ENCODE measurements at regions not wholly inside any gene's neighbourhood (a gene's known extent, or its start where the extent isn't known, plus 50 kb on each side); places are given as distances from the start of the nearest gene placed in this dataset.
"Not testable (repeated sequence)": the region's sequence is repeated elsewhere in the genome, so short reads cannot be mapped to it uniquely, and the experiment has no call there.

DNA sequence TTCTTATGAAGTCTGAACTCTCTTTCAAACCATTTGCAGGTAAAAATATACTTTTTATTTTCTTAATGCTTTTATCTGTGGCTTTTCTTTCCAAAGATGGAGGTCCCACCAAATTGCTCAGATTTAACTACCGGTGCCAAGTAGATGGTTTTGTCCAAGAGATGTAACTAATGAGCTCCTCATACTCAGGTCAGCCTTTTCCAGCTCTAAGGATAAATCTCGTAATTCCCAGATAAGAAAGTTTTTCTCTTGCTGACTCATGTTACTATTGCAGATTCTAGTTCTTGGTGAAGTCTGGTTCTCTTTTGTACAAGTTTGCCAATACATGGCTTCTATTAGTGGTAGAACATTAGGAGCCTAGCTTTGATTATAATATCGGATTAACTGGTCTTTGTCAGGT, 550.8 kb upstream of the ZNF804A start:
- H3K36me3 ChIP-seq (ENCODE audit: control insufficient read depth, insufficient read depth, low read length), result no peaks in the 10 kb centered on the region
- no peaks in the 10 kb centered on the region for H3K27me3 ChIP-seq (ENCODE audit: control insufficient read depth, insufficient read depth, low read length, poor library complexity, severe bottlenecking)
- no peak overlapping the region for H3K27ac ChIP-seq (ENCODE audit: insufficient read depth, low read depth, low read length, poor library complexity, severe bottlenecking)
- H3K4me3 ChIP-seq (ENCODE audit: insufficient read depth, low read depth, low read length), result no peak overlapping the region
- H3K9me3 ChIP-seq (ENCODE audit: control insufficient read depth, low read length), result no peaks in the 10 kb centered on the region
- H3K4me1 ChIP-seq (ENCODE audit: control insufficient read depth, insufficient read depth, low read length), result no peaks in the 10 kb centered on the region
- WGBS, 2 experiments, result 60 to 77% methylated on average over 3 of the region's 3 CpGs

DNA sequence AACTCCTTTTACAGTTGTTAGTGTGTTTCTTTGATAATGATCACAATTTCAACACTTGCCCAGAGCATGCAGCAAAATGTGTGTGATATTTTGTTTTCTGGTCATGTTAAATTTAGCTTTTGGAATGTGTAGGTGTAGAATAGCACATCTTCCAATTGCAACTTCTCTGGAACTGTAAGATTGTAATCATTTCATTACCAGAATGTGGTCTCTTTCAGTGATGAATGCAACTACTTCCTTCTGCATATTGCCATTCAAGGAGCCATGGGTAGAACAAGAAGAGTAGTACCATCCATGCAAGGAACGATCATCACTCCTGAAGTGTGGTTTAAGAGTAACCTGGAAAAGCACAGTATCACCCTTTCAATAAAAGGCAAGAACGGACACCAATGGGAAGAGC, 548.8 kb upstream of the ZNF804A start:
- no peaks in the 10 kb centered on the region for H3K27me3 ChIP-seq (ENCODE audit: control insufficient read depth, insufficient read depth, low read length, poor library complexity, severe bottlenecking)
- no peaks in the 10 kb centered on the region for H3K4me1 ChIP-seq (ENCODE audit: control insufficient read depth, insufficient read depth, low read length)
- no peaks in the 10 kb centered on the region for H3K36me3 ChIP-seq (ENCODE audit: control insufficient read depth, insufficient read depth, low read length)
- H3K9me3 ChIP-seq (ENCODE audit: control insufficient read depth, low read length), result no peaks in the 10 kb centered on the region
- no peak overlapping the region for H3K4me3 ChIP-seq (ENCODE audit: insufficient read depth, low read depth, low read length)
- H3K27ac ChIP-seq (ENCODE audit: insufficient read depth, low read depth, low read length, poor library complexity, severe bottlenecking), result no peak overlapping the region
- 94 to 96% methylated on average over 2 of the region's 2 CpGs for WGBS, 2 experiments

DNA sequence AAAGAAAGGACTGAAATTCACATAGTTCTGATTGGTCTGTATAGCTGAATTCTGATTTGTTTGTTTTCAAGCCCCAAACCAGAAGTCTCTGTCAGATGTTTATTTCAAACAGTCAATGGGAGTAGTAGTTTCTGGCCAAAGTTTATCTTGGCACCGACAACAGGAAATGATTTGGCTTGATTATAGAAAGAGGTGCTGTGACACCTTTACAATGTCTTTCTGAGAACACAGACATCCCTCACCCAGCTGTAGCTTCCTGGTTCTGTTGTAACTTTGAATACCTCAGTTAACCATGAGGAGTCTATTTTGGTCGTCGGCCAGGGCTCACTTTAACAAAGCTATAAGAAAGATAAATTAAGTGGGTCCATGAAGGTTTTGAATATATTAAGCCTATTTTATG, 545.0 kb upstream of the ZNF804A start:
- Histone ChIP-seq H3K4me3 (ENCODE audit: insufficient read depth, low read depth, low read length) (no peak overlapping the region), H3K36me3 (ENCODE audit: control insufficient read depth, insufficient read depth, low read length) (no peaks in the 10 kb centered on the region), H3K9me3 (ENCODE audit: control insufficient read depth, low read length) (no peaks in the 10 kb centered on the region), H3K4me1 (ENCODE audit: control insufficient read depth, insufficient read depth, low read length) (no peaks in the 10 kb centered on the region), H3K27ac (ENCODE audit: insufficient read depth, low read depth, low read length, poor library complexity, severe bottlenecking) (no peak overlapping the region), H3K27me3 (ENCODE audit: control insufficient read depth, insufficient read depth, low read length, poor library complexity, severe bottlenecking) (no peaks in the 10 kb centered on the region)
- 77 to 96% methylated on average over 1 to 3 of the region's 3 CpGs for WGBS, 2 experiments

DNA sequence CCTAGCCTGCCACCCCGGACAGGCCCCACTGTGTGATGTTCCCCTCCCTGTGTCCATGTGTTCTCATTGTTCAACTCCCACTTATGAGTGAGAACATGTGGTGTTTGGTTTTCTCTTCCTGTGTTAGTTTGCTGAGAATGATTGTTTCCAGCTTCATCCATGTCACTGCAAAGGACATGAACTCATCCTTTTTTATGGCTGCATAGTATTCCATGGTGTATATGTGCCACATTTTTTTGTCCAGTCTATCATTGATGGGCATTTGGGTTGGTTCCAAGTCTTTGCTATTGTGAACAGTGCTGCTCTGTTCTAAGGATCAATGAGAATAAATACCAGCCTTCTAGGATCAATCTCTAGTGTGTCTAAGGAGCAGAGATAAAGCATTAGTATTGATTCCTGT, 543.9 kb upstream of the ZNF804A start:
- not testable (repeated sequence) for H3K4me1 ChIP-seq (ENCODE audit: control insufficient read depth, insufficient read depth, low read length); H3K36me3 ChIP-seq (ENCODE audit: control insufficient read depth, insufficient read depth, low read length); H3K9me3 ChIP-seq (ENCODE audit: control insufficient read depth, low read length); H3K27ac ChIP-seq (ENCODE audit: insufficient read depth, low read depth, low read length, poor library complexity, severe bottlenecking); H3K4me3 ChIP-seq (ENCODE audit: insufficient read depth, low read depth, low read length); H3K27me3 ChIP-seq (ENCODE audit: control insufficient read depth, insufficient read depth, low read length, poor library complexity, severe bottlenecking)
- 87 to 88% methylated on average over 1 of the region's 1 CpG for WGBS, 2 experiments

DNA sequence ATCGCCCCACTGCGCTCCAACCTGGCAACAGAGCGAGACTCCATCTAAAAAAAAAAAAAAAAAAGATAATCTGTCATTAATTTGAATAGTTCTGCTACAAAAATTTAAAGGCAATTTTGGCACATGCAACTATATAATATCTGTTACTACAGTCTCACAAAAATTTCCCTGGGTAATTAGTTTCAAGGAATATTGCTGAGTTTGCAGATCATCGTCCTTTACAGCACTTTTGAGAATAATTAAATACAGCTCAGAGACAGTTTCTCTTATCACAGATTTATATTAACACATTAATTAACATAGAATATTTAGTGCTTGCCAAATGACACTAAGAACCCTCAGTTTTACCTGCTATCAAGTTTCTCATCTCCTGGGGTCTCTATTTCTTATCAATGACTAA, 540.4 kb upstream of the ZNF804A start:
- 78 to 80% methylated on average over 2 to 4 of the region's 4 CpGs for WGBS, 2 experiments
- no peaks in the 10 kb centered on the region for H3K27me3 ChIP-seq (ENCODE audit: control insufficient read depth, insufficient read depth, low read length, poor library complexity, severe bottlenecking)
- H3K27ac ChIP-seq (ENCODE audit: insufficient read depth, low read depth, low read length, poor library complexity, severe bottlenecking), result no peak overlapping the region
- H3K4me1 ChIP-seq (ENCODE audit: control insufficient read depth, insufficient read depth, low read length), result no peaks in the 10 kb centered on the region
- no peaks in the 10 kb centered on the region for H3K36me3 ChIP-seq (ENCODE audit: control insufficient read depth, insufficient read depth, low read length)
- H3K4me3 ChIP-seq (ENCODE audit: insufficient read depth, low read depth, low read length), result no peak overlapping the region
- H3K9me3 ChIP-seq (ENCODE audit: control insufficient read depth, low read length), result no peaks in the 10 kb centered on the region

DNA sequence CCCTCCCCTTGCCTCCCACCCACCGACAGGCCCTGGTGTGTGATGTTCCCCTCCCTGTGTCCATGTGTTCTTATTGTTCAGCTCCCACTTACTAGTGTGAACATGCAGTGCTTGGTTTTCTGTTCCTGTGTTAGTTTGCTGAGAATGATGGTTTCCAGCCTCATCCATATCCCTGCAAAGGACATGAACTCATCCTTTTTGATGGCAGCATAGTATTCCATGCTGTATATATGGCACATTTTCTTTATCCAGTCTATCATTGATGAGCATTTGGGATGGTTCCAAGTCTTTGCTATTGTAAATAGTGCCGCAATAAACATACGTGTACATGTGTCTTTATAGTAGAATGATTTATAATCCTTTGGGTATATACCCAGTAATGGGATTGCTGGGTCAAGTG, 538.1 kb upstream of the ZNF804A start:
- not testable (repeated sequence) for H3K36me3 ChIP-seq (ENCODE audit: control insufficient read depth, insufficient read depth, low read length); H3K4me1 ChIP-seq (ENCODE audit: control insufficient read depth, insufficient read depth, low read length); H3K27ac ChIP-seq (ENCODE audit: insufficient read depth, low read depth, low read length, poor library complexity, severe bottlenecking); H3K27me3 ChIP-seq (ENCODE audit: control insufficient read depth, insufficient read depth, low read length, poor library complexity, severe bottlenecking); H3K4me3 ChIP-seq (ENCODE audit: insufficient read depth, low read depth, low read length); H3K9me3 ChIP-seq (ENCODE audit: control insufficient read depth, low read length)
- 92 to 100% methylated on average over 1 to 3 of the region's 3 CpGs for WGBS, 2 experiments

DNA sequence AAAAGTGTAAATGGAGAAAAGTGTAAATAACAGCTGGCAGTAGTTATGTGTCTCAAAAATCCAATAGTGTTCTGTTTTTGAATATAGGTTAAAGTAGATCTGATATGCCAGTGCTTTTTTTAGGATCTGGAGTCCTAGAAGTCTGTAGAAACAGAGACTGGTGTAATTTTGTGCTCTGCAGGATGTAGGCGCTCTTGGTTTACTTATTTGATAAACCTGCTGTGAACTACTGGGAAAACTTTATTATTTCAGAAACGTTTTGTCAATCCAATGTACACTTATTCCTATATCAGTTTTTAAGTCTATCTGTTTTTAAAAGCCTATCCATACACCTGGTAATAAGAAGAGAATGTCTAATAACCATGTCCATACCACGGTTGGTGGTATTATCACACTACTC, 530.8 kb upstream of the ZNF804A start:
- Histone ChIP-seq H3K4me1 (ENCODE audit: control insufficient read depth, insufficient read depth, low read length) (no peaks in the 10 kb centered on the region), H3K9me3 (ENCODE audit: control insufficient read depth, low read length) (no peaks in the 10 kb centered on the region), H3K27me3 (ENCODE audit: control insufficient read depth, insufficient read depth, low read length, poor library complexity, severe bottlenecking) (no peaks in the 10 kb centered on the region), H3K4me3 (ENCODE audit: insufficient read depth, low read depth, low read length) (no peak overlapping the region), H3K36me3 (ENCODE audit: control insufficient read depth, insufficient read depth, low read length) (no peaks in the 10 kb centered on the region), H3K27ac (ENCODE audit: insufficient read depth, low read depth, low read length, poor library complexity, severe bottlenecking) (no peak overlapping the region)
- WGBS, 2 experiments, result 74 to 94% methylated on average over 2 to 3 of the region's 3 CpGs

DNA sequence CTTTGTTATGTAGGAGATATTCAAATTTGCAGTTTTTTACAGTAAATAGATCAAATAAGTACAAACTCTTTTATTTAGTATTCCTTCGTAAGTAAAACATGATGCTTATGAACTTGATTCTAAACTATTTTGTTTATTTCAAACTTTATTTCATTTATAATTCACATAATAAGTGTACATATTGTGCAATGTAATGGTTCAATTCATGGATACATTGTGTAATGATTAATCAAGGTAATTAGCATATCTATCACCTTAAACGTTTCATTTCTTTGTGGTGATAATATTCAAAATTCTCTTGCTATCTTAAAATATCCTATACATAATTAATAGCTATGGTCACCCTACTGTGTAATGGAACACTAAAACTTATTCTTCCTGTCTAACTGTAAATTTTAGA, 525.9 kb upstream of the ZNF804A start:
- WGBS, 2 experiments, result no CpG with 5 or more reads among the region's 2 CpGs
- Histone ChIP-seq H3K9me3 (ENCODE audit: control insufficient read depth, low read length) (no peaks in the 10 kb centered on the region), H3K27me3 (ENCODE audit: control insufficient read depth, insufficient read depth, low read length, poor library complexity, severe bottlenecking) (no peaks in the 10 kb centered on the region), H3K36me3 (ENCODE audit: control insufficient read depth, insufficient read depth, low read length) (no peaks in the 10 kb centered on the region), H3K4me3 (ENCODE audit: insufficient read depth, low read depth, low read length) (no peak overlapping the region), H3K4me1 (ENCODE audit: control insufficient read depth, insufficient read depth, low read length) (no peaks in the 10 kb centered on the region), H3K27ac (ENCODE audit: insufficient read depth, low read depth, low read length, poor library complexity, severe bottlenecking) (no peak overlapping the region)

DNA sequence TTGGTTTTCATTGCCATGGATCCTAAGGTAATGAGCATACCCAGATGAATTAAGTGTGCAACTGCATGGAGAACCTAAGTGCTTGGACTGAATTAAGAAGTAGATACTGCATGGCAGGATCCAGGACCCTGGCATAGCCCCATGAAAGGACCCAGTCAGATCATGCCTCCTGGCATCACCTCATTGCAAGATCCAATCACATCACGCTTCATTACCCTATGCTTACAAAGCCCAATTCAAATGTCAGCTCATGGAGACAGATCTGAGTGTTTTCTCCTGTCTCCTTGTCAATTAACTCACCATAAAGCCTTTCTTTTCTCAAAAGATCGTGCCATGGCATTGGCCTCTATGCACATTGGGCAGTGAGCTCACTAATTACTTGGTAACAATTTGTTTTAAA, 519.8 kb upstream of the ZNF804A start:
- Histone ChIP-seq H3K36me3 (ENCODE audit: control insufficient read depth, insufficient read depth, low read length) (no peaks in the 10 kb centered on the region), H3K4me1 (ENCODE audit: control insufficient read depth, insufficient read depth, low read length) (no peaks in the 10 kb centered on the region), H3K4me3 (ENCODE audit: insufficient read depth, low read depth, low read length) (no peak overlapping the region), H3K9me3 (ENCODE audit: control insufficient read depth, low read length) (no peaks in the 10 kb centered on the region), H3K27me3 (ENCODE audit: control insufficient read depth, insufficient read depth, low read length, poor library complexity, severe bottlenecking) (no peaks in the 10 kb centered on the region), H3K27ac (ENCODE audit: insufficient read depth, low read depth, low read length, poor library complexity, severe bottlenecking) (no peak overlapping the region)
- WGBS, 2 experiments, result 87 to 91% methylated on average over 2 of the region's 2 CpGs

DNA sequence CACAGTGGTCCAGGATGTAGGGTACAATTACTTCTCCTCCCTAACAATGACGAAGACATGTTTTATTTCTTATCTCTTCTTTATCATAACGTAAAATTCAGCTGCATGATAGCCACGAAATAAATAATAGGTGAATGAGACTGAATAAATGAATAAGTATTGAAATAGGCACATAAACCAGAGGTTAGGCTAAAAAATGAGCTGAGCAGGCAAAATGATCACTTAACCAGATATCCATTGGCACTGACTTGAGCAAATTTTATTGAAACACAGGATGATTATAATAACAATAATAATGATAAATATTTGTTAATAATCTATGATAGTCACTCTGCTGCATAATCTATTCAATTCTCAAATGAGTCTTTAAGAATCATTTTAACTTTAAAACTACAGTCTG, 506.9 kb upstream of the ZNF804A start:
- Histone ChIP-seq H3K27me3 (ENCODE audit: control insufficient read depth, insufficient read depth, low read length, poor library complexity, severe bottlenecking) (no peaks in the 10 kb centered on the region), H3K36me3 (ENCODE audit: control insufficient read depth, insufficient read depth, low read length) (no peaks in the 10 kb centered on the region), H3K9me3 (ENCODE audit: control insufficient read depth, low read length) (no peaks in the 10 kb centered on the region), H3K4me1 (ENCODE audit: control insufficient read depth, insufficient read depth, low read length) (no peaks in the 10 kb centered on the region), H3K4me3 (ENCODE audit: insufficient read depth, low read depth, low read length) (no peak overlapping the region), H3K27ac (ENCODE audit: insufficient read depth, low read depth, low read length, poor library complexity, severe bottlenecking) (no peak overlapping the region)
- 97 to 100% methylated on average over 2 to 3 of the region's 3 CpGs for WGBS, 2 experiments

DNA sequence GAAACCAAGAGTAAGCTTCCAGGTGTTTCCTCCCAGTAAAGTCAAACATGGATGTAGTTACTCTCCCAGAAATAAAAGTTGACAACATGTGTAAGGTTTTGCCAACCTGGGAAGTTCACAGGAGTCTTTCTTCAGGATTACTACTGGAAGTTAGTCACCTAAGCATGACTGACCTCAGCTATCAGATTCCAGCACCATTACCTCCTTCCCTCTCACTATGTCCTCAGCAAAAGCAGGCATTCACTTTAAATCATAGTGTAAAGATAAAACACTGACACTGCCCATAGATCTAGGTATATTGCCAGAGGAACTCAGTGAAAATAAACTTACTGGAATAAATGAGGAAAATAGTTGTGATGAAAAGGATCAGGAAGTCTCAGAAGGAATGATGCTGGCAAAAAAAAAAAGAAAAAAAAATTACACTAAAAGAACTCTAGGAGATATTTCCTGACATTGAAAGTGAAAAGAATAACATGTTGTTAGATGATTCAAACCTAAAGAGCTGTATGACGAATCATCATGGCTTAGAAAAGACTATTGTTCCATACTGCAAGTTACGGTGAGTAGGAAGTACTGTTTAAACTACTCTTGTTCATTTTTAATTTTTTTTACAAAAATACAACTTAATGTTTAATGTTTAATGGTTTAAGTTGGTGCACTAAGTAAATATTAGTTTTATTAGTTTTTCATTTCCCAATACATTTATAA, 484.5 kb upstream of the ZNF804A start:
- 88 to 100% methylated on average over 1 of the region's 2 CpGs for WGBS, 2 experiments

More for the DNA sequence above, 484.5 kb upstream of the ZNF804A start:
- no peak overlapping the region for H3K27ac ChIP-seq (ENCODE audit: insufficient read depth, low read depth, low read length, poor library complexity, severe bottlenecking)
- H3K36me3 ChIP-seq (ENCODE audit: control insufficient read depth, insufficient read depth, low read length), result no peaks in the 10 kb centered on the region
- H3K4me3 ChIP-seq (ENCODE audit: insufficient read depth, low read depth, low read length), result no peak overlapping the region
- H3K4me1 ChIP-seq (ENCODE audit: control insufficient read depth, insufficient read depth, low read length), result no peaks in the 10 kb centered on the region
- H3K27me3 ChIP-seq (ENCODE audit: control insufficient read depth, insufficient read depth, low read length, poor library complexity, severe bottlenecking), result no peaks in the 10 kb centered on the region
- H3K9me3 ChIP-seq (ENCODE audit: control insufficient read depth, low read length), result no peaks in the 10 kb centered on the region
